HG03139 (cell line): ENCODE measurements at regions not wholly inside any gene's neighbourhood (a gene's known extent, or its start where the extent isn't known, plus 50 kb on each side); places are given as distances from the start of the nearest gene placed in this dataset.

Experiments used
- ATAC-seq: cut with Tn5 transposase; IDR thresholded peaks from one replicate; pipeline ENCODE4 v1.9.1; 2021; ENCODE audit not compliant: unreplicated experiment

DNA sequence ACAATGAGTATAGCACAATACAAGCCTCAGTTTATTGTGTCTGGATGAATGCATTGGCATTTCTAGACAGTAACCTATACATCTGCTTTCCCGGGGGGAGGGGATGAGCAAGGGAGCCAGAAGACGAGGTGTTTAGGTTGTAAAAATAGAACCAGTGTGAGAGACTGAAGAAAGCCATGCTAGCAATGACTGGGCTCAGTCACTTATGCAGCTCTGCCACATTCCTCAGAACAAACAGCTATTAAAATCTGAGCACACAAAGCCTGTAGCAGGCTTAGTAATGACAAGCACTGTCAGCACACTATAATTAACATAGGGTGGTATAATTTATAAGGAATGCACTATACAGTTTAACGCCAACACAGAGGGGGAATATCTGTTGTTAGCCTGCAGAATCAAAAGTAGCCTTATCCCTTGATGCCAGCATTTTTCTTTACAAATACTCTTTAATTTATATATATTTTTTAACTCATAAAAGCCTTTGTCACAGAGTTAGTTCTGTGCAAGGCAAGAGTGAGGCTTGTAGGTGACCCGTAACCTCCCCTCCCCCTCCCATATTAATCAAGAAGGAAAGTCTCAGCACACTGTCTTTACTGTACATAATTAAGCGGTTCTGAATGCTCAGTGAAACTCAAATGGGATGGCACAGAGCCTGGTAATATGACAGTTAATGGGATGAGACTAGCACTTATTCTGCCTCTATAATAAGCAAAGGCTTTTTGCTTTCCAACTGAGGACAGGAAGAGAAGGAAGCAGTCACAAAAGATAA is 295.4 kb downstream of the CSNK1G3 start:
- ATAC-seq, result no peak

DNA sequence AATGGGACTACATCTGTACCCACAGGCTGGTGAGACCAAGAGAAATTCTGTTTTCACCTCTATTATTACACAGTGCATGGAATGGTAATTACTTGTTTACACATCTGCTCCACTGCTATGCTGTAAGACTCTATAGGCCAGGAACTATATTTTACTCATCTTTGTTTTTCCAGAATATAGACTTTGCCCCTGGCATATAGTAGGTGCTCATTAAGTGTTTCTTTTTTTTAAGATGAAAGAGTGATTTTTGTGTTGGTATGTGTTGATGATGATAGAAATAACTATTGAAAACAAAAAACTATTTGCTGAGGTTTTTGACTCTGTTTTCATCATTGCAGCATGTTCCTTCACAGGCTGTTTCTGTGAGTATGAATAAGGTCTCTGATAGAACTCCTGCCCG is 294.7 kb downstream of the CSNK1G3 start:
- no peak for ATAC-seq

DNA sequence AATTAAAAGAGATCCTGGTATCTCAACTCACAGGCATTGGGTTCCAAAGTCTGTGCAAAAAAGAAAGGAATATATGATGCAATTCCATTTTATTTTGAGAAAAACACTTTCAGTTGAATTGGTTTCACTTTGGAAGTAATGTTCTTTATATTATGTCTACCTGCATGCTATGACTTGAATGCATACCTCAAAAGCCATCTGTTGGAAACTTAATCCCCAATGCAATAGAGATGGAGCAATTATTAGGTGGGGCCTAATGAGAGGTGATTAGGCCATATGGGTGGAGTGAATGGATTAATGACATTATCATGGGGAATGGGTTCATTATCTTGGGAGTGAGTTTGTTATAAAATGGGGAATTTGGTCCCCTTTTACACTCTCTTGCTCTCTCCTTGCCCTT is 293.3 kb downstream of the CSNK1G3 start:
- no peak for ATAC-seq

DNA sequence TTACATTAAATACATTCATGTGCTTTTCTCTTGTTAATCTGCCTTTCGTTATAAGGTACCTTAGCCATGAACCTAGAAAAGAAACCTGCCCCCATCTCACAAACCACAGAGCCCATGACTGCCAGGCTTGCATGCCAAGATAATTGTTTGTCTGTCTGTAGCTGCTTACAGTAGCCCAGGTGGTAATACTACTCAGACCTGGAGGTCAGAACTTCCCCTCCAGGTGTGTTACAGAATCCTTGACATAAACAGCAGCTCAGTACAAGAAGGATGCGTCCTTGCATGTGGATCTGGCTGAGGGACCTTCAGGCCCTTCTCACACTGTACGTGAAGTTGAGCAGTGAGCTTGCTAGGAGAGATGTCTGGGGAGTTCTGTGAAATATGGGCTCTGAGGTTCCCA is 291.4 kb downstream of the CSNK1G3 start:
- ATAC-seq, result no peak

DNA sequence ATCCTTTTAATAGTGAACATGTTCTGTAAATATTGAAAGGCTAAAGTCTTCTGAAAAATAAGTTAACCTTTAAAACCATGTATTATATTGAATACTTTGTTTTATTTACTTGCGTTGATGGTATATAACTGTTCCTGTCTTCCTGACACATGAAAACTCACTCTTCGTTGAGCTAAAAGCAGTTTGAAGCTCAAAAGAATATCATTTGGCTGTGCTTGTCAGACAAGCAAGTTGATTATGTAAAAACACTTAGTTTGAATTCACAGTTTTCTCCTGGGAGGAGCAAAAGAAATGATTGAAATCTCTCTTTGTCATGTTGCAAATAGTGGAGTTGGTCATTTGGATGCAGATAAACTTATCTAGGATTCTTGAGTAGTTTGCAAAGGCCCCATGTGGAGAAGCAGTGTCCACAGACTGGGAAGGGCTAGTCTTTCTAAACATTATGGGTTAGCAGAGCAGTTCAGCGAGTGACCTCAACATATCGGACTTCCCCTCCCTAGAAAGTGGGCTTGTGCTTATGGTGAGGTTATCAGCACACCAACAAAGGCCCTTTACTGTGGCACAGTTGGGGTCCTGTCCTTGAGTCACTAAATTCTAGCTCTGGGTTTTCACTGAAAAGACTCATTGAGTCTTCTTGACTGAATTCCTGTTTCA is 290.4 kb downstream of the CSNK1G3 start:
- ATAC-seq, result no peak

DNA sequence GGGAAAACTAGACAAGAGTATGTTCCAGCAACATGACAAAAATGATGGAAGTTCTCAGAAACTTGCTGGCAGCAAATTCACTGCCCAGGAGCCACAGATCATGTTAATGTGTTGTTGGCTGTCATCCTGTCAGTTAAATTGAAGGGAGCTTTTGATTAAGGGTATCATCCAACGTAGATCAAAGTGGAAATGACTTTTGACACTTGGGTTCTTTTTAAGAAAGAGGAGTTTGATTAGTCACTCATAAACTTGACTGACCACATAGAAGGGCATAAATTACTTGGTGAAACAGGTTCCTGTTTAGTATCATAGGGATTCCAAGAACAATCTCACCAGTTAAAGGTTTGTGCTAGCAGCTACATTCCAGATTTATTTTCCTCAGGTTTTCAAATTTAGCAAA is 288.7 kb downstream of the CSNK1G3 start:
- ATAC-seq, result no peak

DNA sequence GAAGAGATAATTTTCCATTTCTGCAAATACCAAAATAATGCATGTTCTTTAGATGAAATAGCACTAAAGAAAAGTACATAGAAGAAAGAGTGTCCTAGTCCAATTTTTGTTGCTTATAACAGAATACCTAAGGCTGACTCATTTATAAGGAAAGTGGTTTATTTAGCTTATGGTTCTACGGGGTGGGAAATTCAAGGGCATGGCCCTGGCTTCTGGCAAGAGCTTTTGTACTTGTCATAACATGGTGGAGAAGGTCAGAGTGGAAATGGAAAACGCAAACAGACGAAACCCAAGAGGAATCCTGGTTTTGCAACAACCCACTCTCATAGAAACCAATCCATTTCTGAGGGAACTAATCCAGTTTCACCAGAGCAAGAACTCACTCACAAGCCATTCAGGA is 283.7 kb downstream of the CSNK1G3 start:
- ATAC-seq, result no peak

DNA sequence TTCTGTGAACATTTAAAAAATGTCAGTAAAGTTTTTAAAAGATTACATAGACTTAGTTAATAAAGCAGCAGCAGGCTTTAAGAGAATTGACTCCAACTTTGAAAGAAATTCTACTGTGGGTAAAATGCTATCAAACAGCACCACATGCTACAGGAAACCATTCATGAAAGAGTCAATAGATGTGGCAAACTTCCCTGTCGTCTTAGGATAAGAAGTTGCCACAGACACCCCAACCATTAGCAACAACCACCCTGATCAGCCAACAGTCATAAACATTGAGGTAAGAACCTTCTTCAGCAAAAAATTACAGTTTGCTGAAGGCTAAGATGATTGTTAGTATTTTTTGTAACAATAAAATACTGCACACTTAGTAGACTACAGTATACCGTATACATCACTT is 278.2 kb downstream of the CSNK1G3 start:
- ATAC-seq, result no peak

DNA sequence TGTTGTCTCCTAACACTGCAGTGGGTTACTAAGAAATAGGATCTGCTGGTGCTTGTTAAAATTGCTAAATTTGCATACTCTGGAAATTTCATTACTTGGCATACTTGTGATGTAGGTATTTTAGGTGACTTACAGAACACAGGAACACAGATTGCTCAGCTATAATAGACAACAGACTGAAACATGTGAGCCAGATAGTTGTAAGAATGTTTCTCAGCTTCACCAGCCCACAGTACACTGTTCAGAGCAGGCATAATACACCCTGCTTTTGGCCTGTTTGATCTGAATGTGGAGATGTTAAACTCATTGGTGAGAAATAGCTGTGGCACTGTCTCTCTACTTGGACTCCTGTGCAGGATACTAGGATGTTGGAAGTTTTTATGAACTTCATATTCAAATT is 275.7 kb downstream of the CSNK1G3 start:
- ATAC-seq, result no peak

DNA sequence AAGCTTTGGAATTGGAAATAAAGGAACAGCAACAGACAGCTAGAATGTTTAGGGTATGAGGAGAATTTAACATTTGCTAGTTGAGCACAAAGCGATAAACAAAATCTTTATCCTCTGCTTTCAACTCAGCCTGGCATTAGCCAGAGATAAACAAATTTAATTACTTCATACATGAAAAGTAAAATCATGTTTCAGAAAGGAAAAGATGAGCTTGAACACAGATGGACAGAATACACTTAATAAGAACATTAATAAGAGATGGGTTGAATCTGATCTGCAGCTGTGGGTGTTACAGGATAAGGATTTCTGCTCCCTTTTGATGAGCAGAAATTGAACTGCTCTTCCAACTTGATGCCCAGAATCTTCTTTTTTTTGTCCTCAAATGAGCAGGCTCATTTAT is 275.2 kb downstream of the CSNK1G3 start:
- no peak for ATAC-seq

DNA sequence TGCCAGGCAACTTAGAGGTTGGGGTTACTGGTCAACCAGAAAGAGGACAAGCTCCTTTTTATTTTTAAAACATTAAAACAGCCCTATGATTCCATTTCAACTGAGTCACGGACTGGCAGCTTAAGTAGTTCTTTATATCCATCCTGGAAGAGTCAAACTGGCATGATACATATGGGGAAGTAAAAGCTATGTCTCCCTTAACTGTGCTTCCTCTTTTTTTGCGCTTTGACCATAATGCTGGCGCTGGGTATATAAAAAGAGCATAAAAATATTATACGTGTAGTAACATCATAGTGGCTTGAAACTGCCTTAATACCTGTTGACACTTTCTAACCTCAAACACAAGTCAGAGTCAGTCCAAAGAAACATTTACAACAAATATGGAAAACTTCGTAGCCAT is 274.4 kb downstream of the CSNK1G3 start:
- ATAC-seq, result no peak

DNA sequence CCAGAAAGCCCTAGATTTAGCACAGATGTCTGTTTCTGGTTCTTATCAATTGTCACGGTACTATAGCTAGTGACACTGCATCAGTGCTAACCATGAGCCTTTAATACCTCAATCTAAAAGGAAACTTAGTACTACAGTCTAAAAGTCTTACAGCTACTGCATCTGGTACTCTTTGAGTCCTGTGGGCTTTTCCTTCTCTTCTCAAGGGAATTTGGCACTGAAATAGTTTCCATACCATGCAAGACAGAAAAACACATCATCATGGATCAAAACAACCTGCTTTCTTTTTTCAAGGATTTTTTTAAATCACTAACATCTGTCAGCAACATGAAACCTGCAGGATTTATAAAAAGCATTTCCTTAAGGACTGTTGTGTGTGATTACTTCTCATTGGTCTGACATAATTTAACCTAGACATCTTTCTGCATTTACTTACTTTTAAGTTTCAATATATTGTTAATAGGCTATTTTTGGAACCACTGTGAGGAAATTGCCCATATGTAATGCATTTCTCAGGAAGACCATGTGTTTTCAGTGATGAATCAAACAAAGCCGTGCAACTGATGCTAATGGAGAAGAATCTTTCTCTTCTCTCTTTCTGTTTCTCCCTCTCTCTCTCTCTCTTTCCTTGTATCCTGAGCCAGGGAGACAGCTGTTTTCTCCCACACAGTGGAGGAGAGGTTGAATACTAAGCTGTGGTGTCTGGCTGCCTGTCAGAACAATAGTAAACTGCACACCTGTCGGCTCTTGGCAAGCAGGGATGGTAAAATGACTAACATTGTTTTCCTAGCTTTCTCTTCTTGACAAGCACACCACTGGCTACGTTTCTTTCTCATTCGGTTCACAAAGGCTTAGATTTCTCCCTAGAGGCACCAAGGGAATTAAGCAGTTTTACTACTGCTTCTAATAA is 273.4 kb downstream of the CSNK1G3 start:
- ATAC-seq, result no peak

DNA sequence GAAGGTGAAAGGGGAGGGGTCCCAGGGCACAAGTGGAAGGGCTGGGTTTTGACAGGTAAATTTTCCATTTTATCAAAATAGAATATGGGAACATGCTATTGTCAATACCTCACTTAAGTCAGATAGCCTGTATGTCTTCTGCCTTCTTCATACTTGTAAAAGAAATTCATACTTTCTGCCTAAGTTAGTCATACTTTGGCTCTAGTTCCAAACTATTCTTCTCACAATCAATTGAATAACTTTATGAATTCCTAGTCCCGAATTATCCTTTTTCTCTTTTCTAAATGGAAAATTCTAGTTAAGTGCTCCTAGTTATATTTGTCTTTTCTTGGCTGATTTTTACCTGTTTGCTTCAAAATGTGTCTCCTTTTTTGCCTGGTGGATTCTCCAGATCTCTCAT is 271.4 kb downstream of the CSNK1G3 start:
- no peak for ATAC-seq

DNA sequence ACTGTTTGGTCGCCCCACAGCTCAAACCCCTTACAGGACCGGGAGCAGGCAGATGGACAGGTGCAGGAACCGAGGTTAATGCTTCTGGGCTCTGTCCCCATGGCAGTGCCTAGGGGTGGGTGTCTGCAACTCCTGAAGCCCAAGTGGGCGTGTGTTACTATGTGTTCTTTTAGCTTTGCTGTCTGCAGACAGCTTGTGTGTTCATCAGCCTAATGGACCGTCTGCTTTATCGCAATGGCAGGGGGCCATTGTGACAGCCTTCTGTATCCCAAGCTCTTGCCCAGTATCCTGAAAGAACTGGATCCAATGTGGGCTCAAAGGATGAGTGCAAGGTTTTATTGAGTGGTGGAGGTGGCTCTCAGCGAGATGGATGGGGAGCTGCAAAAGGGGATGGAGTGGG is 266.7 kb downstream of the CSNK1G3 start:
- no peak for ATAC-seq

DNA sequence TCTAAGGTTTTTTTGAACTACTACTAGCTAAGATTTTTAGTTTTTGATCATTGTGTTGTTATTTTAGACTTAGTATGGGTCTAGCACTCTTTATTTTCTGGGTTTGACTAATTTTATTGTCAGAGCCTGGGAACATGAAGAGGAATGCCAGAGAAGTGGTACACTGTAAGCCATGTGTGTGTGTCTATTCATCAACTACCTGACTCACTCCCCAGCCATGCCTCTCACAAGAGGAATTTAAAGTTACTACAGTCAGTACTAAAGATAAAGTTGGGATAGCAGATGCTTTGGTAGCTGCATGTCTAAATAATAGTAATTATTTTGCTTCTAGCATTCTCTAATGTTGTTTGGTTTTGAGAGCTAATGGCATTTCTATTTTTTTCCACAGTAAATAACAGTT is 264.8 kb downstream of the CSNK1G3 start:
- no peak for ATAC-seq

DNA sequence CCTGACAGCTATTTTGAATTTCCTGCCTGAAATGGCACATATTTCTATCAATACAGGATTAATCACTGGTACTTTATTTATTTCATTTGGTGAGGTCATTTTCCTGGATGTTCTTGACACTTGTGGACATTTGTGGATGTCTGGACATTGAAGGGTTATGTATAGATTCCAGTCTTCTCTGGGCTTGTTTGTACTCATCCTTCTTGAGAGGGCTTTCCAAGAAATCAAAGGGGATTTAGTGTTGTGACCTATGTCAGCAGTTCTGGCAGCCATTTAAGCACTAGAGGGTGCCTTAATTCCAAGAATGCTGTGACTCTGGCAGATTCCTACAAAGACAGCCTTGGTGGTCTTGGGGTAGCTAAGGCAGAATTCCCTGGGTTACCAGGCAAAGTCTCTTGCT is 259.7 kb downstream of the CSNK1G3 start:
- no peak for ATAC-seq

DNA sequence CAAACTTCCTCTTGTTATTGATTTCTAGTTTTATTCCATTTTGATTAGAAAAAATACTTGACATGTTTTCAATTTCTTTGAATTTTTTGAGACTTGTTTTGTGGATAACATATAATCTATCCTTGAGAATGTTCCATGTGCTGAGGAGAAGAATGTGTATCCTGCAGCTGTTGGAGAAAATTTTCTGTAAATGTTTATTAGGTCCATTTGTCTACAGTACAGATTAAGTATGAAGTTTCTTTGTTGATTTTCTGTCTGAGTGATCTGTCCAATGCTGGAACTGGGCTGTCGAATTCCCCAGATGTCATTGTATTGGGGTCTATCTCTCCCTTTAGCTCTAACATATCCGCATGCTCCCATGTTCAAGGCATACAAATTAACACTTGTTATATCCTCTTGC is 251.2 kb downstream of the CSNK1G3 start:
- no peak for ATAC-seq

DNA sequence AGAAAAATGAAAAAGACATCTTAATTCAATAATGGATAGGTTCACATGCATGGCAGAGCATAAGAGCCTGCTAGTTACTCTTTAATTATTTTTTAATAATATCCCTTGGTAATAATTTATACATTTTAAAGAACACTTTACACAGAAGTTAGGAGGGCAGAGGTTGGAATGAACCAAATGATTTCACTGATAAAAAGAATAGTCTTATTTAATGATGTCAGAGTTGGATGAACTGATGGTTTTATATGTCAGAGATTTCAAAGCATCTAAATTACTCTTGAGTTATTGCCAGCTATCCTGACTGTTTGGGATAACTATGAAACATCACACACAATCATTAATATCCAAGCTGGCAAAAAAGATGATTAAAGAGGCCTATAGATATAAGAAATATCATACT is 244.8 kb downstream of the CSNK1G3 start:
- no peak for ATAC-seq

DNA sequence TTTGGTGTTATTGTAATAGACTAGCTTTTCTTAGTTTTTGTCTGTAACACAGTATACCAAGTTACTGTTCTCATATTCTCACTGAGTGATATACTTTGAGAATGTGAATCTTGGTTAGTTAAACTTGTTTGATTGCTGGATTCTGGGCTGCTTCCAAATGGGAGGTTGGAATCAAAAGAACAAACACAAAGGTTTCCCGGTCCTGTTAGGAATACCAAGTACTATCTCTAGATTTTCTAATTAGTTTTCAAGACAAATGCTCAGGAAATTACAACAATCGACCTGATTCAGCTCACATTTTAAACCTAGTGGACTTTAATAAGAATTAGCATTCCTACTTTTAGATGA is 244.3 kb downstream of the CSNK1G3 start:
- no peak for ATAC-seq

DNA sequence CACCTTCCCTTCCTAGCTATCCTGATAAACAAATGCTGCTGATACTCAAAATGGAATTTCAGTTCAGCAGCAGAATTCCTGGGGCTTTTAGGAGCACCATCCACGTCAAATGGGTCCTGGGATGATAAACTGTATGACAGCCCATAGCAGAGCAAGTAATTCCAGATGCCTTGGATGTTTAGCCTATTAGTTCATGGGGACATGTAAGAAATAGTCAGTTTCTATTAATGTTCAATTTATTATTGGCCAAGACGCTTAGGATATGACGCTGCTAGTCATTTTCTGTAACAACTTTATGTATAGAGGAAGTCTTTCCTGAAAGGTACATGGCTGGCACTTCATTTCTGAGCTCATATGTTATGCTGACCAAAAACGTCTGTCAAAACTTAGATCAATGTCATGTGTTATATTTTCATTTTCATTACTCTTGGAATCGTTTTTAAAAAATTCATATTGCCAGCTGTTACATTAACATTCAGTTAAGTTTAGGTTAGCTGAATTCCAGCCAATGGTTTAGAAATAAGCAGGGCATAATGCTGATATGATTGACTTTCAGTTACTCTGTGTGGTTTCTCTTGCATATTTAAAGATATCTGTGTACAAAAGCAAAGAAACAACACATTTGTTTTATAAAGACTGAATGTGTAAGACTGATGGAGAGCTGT is 243.8 kb downstream of the CSNK1G3 start:
- ATAC-seq, result no peak

DNA sequence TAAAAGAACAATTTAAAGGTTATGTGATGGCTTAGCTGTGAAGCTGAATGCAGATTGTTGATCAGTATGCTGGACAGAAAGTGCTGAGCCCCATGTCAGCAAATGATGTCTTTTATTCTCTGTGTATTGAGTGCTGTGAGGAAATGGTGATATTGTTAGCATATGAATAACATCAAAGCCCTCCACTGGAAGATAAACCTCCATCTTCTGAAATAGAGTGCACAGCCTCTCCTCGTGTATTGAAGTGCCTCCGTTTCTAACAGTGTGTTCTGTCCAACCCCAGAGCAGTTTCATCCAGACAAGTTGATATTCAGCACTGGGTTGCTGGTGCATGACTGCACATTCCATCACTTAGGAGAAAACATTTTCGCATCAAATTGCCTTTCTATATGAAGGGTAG is 242.9 kb downstream of the CSNK1G3 start:
- no peak for ATAC-seq
